HG03060 (cell line): ENCODE measurements at regions not wholly inside any gene's neighbourhood (a gene's known extent, or its start where the extent isn't known, plus 50 kb on each side); places are given as distances from the start of the nearest gene placed in this dataset.
"Not testable (repeated sequence)": the region's sequence is repeated elsewhere in the genome, so short reads cannot be mapped to it uniquely, and the experiment has no call there.

Source experiments
- ATAC-seq: cut with Tn5 transposase; IDR thresholded peaks from one replicate; pipeline ENCODE4 v1.9.1; 2021; ENCODE audit warnings: low read depth, moderate number of reproducible peaks; ENCODE audit not compliant: unreplicated experiment

- ATAC-seq = no peak
Measured at GRCh38 chr10:64101606-64102263, 580.5 kb downstream of the REEP3 start.

- ATAC-seq = no peak
Measured at GRCh38 chr10:64102264-64102633, 581.0 kb downstream of the REEP3 start.

GRCh38 chr10:64102916-64103315, 581.7 kb downstream of the REEP3 start:
- no peak for ATAC-seq

- no peak for ATAC-seq
Measured at GRCh38 chr10:64103750-64104470, 582.7 kb downstream of the REEP3 start.

- no peak for ATAC-seq
Measured at GRCh38 chr10:64109926-64110495, 588.8 kb downstream of the REEP3 start.

GRCh38 chr10:64112701-64113355, 591.6 kb downstream of the REEP3 start:
- ATAC-seq = no peak

- ATAC-seq = no peak
Measured at GRCh38 chr10:64113375-64113774, 592.2 kb downstream of the REEP3 start.

GRCh38 chr10:64113792-64114191, 592.6 kb downstream of the REEP3 start:
- ATAC-seq = no peak

- no peak for ATAC-seq
Measured at GRCh38 chr10:64115471-64115870, 594.3 kb downstream of the REEP3 start.

- no peak for ATAC-seq
Measured at GRCh38 chr10:64115908-64116643, 594.9 kb downstream of the REEP3 start.

GRCh38 chr10:64116707-64117106, 595.5 kb downstream of the REEP3 start:
- no peak for ATAC-seq

GRCh38 chr10:64118736-64119135, 597.5 kb downstream of the REEP3 start:
- ATAC-seq = no peak

- not testable (repeated sequence) for ATAC-seq
Measured at GRCh38 chr10:64120301-64120980, 599.2 kb downstream of the REEP3 start.

GRCh38 chr10:64130152-64130551, 609.0 kb downstream of the REEP3 start:
- ATAC-seq = no peak

- ATAC-seq = no peak
Measured at GRCh38 chr10:64134676-64135075, 613.5 kb downstream of the REEP3 start.

GRCh38 chr10:64142395-64142794, 621.2 kb downstream of the REEP3 start:
- ATAC-seq = no peak

- ATAC-seq = no peak
Measured at GRCh38 chr10:64148607-64149006, 627.4 kb downstream of the REEP3 start.

GRCh38 chr10:64156166-64156565, 635.0 kb downstream of the REEP3 start:
- ATAC-seq = no peak

GRCh38 chr10:64158551-64158950, 637.4 kb downstream of the REEP3 start:
- ATAC-seq = no peak
